Left renal cortex interstitium (tissue), 4 donors: ENCODE measurements at regions not wholly inside any gene's neighbourhood (a gene's known extent, or its start where the extent isn't known, plus 50 kb on each side); places are given as distances from the start of the nearest gene placed in this dataset.
A peak's percentile ranks its signal among the peaks of the same experiment; 100 is the strongest.
"Not testable (repeated sequence)": the region's sequence is repeated elsewhere in the genome, so short reads cannot be mapped to it uniquely, and the experiment has no call there.

Experiments
- DNase-seq, 4 donors: peaks; one replicate each; pipeline ENCODE4 v3.0.0-alpha.2; 2013; ENCODE audit warnings: low read depth in 4 of 4, low spot score in 2 of 4, missing footprints in 1 of 4

- not testable (repeated sequence) for DNase-seq
These were observed 131.7 kb upstream of the MAMLD1 start for GRCh38 chrX:150231368-150231767.

GRCh38 chrX:150232222-150232621, 130.9 kb upstream of the MAMLD1 start:
- DNase-seq, result not testable (repeated sequence)

GRCh38 chrX:150234126-150234525, 129.0 kb upstream of the MAMLD1 start:
- DNase-seq, result no peak

- no peak for DNase-seq
These were observed 126.8 kb upstream of the MAMLD1 start for GRCh38 chrX:150236327-150236726.

GRCh38 chrX:150238632-150239382, 124.3 kb upstream of the MAMLD1 start:
- DNase-seq, result no peak

- DNase-seq, result no peak
These were observed 123.0 kb upstream of the MAMLD1 start for GRCh38 chrX:150239946-150240642.

- no peak for DNase-seq
These were observed 122.5 kb upstream of the MAMLD1 start for GRCh38 chrX:150240643-150240970.

GRCh38 chrX:150253959-150254620, 109.0 kb upstream of the MAMLD1 start:
- DNase-seq, result no peak

- no peak for DNase-seq
These were observed 108.2 kb upstream of the MAMLD1 start for GRCh38 chrX:150254909-150255308.

- no peak for DNase-seq
These were observed 107.4 kb upstream of the MAMLD1 start for GRCh38 chrX:150255441-150256296.

- DNase-seq, result no peak
These were observed 106.8 kb upstream of the MAMLD1 start for GRCh38 chrX:150256297-150256650.

- DNase-seq, result no peak
These were observed 105.6 kb upstream of the MAMLD1 start for GRCh38 chrX:150257353-150258175.

- no peak for DNase-seq
These were observed 105.0 kb upstream of the MAMLD1 start for GRCh38 chrX:150258176-150258425.

GRCh38 chrX:150258463-150259430, 104.4 kb upstream of the MAMLD1 start:
- DNase-seq, result no peak

GRCh38 chrX:150262456-150262855, 100.7 kb upstream of the MAMLD1 start:
- no peak for DNase-seq

GRCh38 chrX:150268839-150269355, 94.2 kb upstream of the MAMLD1 start:
- DNase-seq, result no peak

GRCh38 chrX:150269605-150270254, 93.4 kb upstream of the MAMLD1 start:
- peak in 1 of 4 donors; percentile 23 for DNase-seq

GRCh38 chrX:150270622-150271021, 92.5 kb upstream of the MAMLD1 start:
- no peak for DNase-seq
